Dedifferentiated amniotic fluid mesenchymal stem cell (primary cell): ENCODE measurements at regions not wholly inside any gene's neighbourhood (a gene's known extent, or its start where the extent isn't known, plus 50 kb on each side); places are given as distances from the start of the nearest gene placed in this dataset.
"Not testable (repeated sequence)": the region's sequence is repeated elsewhere in the genome, so short reads cannot be mapped to it uniquely, and the experiment has no call there.

Source experiments
- DNase-seq: peaks from one replicate; pipeline ENCODE4 v3.0.0-alpha.2; 2016; ENCODE audit errors: extremely low spot score

- DNase-seq, result no peak
These were observed 426.0 kb upstream of the PMFBP1 start for GRCh38 chr16:72597938-72598337.

GRCh38 chr16:72596373-72596772 is 424.4 kb upstream of the PMFBP1 start:
- no peak for DNase-seq

GRCh38 chr16:72590151-72590937 is 418.4 kb upstream of the PMFBP1 start:
- no peak for DNase-seq

GRCh38 chr16:72588551-72588950 is 416.6 kb upstream of the PMFBP1 start:
- no peak for DNase-seq

GRCh38 chr16:72578061-72578460 is 406.1 kb upstream of the PMFBP1 start:
- DNase-seq, result not testable (repeated sequence)

- no peak for DNase-seq
These were observed 404.2 kb upstream of the PMFBP1 start for GRCh38 chr16:72576189-72576588.

GRCh38 chr16:72569677-72570076 is 397.7 kb upstream of the PMFBP1 start:
- no peak for DNase-seq

- no peak for DNase-seq
These were observed 396.5 kb upstream of the PMFBP1 start for GRCh38 chr16:72568502-72568901.

GRCh38 chr16:72566174-72566573 is 394.2 kb upstream of the PMFBP1 start:
- no peak for DNase-seq

GRCh38 chr16:72565106-72565505 is 393.2 kb upstream of the PMFBP1 start:
- DNase-seq, result no peak

GRCh38 chr16:72560617-72561016 is 388.7 kb upstream of the PMFBP1 start:
- DNase-seq, result no peak

GRCh38 chr16:72558501-72558900 is 386.5 kb upstream of the PMFBP1 start:
- DNase-seq, result no peak

- DNase-seq, result no peak
These were observed 383.0 kb upstream of the PMFBP1 start for GRCh38 chr16:72554935-72555334.

- DNase-seq, result no peak
These were observed 380.7 kb upstream of the PMFBP1 start for GRCh38 chr16:72552654-72553053.

GRCh38 chr16:72551649-72552048 is 379.7 kb upstream of the PMFBP1 start:
- no peak for DNase-seq

- no peak for DNase-seq
These were observed 377.9 kb upstream of the PMFBP1 start for GRCh38 chr16:72549878-72550277.

GRCh38 chr16:72542102-72542501 is 370.1 kb upstream of the PMFBP1 start:
- no peak for DNase-seq

- DNase-seq, result peak; percentile 24
These were observed 365.7 kb upstream of the PMFBP1 start for GRCh38 chr16:72537664-72538063.

- peak; percentile 77 for DNase-seq
These were observed 364.9 kb upstream of the PMFBP1 start for GRCh38 chr16:72536723-72537435.

- DNase-seq, result no peak
These were observed 361.0 kb upstream of the PMFBP1 start for GRCh38 chr16:72532906-72533410.

- no peak for DNase-seq
These were observed 358.5 kb upstream of the PMFBP1 start for GRCh38 chr16:72530434-72530833.

GRCh38 chr16:72523087-72523486 is 351.1 kb upstream of the PMFBP1 start:
- no peak for DNase-seq

- no peak for DNase-seq
These were observed 345.2 kb upstream of the PMFBP1 start for GRCh38 chr16:72517154-72517553.
